IMR-90 (cell line): ENCODE measurements at regions not wholly inside any gene's neighbourhood (a gene's known extent, or its start where the extent isn't known, plus 50 kb on each side); places are given as distances from the start of the nearest gene placed in this dataset.

ENCODE experiments used
- CHD1 ChIP-seq: IDR thresholded peaks from 2 replicates; pipeline ENCODE4 v1.6.1; 2012; ENCODE audit warnings: low read depth, low read length, improper control_type of control experiment
- MXI1 ChIP-seq: IDR thresholded peaks from 2 replicates; pipeline ENCODE4 v1.6.1; 2012; ENCODE audit warnings: low read depth, mild to moderate bottlenecking, low read length, moderate library complexity, borderline replicate concordance
- POLR2A ChIP-seq: IDR thresholded peaks from 2 replicates; pipeline ENCODE4 v1.6.1; 2012; ENCODE audit warnings: mild to moderate bottlenecking, low read depth, low read length
- RCOR1 ChIP-seq: IDR thresholded peaks from 2 replicates; pipeline ENCODE4 v1.6.1; 2012; ENCODE audit warnings: mild to moderate bottlenecking, low read length, improper control_type of control experiment; ENCODE audit not compliant: insufficient replicate concordance
- TF ChIP-seq, protein P1 (sequence below): conservative IDR thresholded peaks from 2 replicates; pipeline ENCODE4 v1.5.1; 2012; ENCODE audit warnings: mild to moderate bottlenecking, low read depth, low read length, improper control_type of control experiment
- TF ChIP-seq, protein P2 (sequence below): fragments of 150-350 bp; IDR thresholded peaks from 2 replicates; pipeline ENCODE4 v1.6.1; 2016; ENCODE audit warnings: low read depth, mild to moderate bottlenecking, low read length, moderate library complexity, borderline replicate concordance

DNA sequence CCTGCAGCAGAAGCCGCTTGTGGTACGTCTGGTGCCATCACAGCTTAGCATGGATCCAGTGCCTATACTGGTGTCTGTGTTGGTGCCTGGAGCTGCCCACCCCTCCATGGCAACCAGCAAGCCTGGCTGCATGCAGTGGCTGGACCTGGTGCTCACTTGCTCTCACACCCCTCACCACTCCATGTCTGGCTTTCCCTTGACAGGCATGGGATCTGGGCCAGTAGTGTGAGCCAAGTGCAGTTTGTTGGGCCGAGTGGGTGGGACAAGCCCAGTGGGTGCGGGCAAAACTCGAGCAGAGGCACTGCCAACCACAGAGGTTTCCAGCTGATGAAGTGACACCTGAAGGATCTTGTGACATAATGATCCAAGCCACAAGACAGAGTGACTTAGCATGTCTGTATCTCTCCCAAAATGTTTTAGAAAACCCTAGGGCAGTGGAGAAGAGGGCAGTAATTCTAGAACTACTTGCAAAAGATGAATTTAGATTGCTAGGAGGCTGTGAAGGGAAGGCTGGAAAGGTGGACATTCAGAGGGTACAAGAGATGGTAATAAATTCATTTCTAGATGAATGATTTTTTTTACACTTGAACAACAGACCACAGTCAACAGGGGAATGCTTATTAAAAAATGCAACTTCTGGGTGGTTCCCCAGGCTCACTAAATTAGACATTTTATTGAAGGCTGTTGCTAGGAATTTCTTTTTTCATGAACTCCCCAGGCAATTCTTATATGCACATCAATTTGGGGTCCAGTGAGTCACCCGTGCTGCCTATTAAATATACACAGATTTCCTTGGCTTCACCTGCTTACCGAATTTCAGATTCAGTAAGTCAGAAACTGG is 660.3 kb downstream of the TLR4 start:
- TF ChIP-seq, protein P1, sequence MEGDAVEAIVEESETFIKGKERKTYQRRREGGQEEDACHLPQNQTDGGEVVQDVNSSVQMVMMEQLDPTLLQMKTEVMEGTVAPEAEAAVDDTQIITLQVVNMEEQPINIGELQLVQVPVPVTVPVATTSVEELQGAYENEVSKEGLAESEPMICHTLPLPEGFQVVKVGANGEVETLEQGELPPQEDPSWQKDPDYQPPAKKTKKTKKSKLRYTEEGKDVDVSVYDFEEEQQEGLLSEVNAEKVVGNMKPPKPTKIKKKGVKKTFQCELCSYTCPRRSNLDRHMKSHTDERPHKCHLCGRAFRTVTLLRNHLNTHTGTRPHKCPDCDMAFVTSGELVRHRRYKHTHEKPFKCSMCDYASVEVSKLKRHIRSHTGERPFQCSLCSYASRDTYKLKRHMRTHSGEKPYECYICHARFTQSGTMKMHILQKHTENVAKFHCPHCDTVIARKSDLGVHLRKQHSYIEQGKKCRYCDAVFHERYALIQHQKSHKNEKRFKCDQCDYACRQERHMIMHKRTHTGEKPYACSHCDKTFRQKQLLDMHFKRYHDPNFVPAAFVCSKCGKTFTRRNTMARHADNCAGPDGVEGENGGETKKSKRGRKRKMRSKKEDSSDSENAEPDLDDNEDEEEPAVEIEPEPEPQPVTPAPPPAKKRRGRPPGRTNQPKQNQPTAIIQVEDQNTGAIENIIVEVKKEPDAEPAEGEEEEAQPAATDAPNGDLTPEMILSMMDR, result no peak
- TF ChIP-seq POLR2A, result no peak
- TF ChIP-seq, protein P2, sequence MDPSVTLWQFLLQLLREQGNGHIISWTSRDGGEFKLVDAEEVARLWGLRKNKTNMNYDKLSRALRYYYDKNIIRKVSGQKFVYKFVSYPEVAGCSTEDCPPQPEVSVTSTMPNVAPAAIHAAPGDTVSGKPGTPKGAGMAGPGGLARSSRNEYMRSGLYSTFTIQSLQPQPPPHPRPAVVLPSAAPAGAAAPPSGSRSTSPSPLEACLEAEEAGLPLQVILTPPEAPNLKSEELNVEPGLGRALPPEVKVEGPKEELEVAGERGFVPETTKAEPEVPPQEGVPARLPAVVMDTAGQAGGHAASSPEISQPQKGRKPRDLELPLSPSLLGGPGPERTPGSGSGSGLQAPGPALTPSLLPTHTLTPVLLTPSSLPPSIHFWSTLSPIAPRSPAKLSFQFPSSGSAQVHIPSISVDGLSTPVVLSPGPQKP, result no peak
- TF ChIP-seq CHD1, result no peak
- no peak for TF ChIP-seq MXI1
- TF ChIP-seq RCOR1, result no peak
